K562 (cell line): ENCODE measurements at regions not wholly inside any gene's neighbourhood (a gene's known extent, or its start where the extent isn't known, plus 50 kb on each side); places are given as distances from the start of the nearest gene placed in this dataset.

ENCODE experiments used
- ASH1L ChIP-seq: fragments of 450-650 bp; IDR thresholded peaks from 2 replicates; pipeline ENCODE4 v1.6.1; 2018; ENCODE audit warnings: borderline replicate concordance, mild to moderate bottlenecking, low read depth; ENCODE audit not compliant: partially characterized antibody
- ELK1 ChIP-seq: sonication (generic); formaldehyde crosslinking; IDR thresholded peaks from 2 replicates; pipeline ENCODE4 v1.8.1; 2022; ENCODE audit warnings: missing genetic modification reagents
- HDAC3 ChIP-seq: fragments of 450-650 bp; IDR thresholded peaks from 2 replicates; pipeline ENCODE4 v1.6.1; 2018; ENCODE audit warnings: borderline replicate concordance, mild to moderate bottlenecking, moderate library complexity; ENCODE audit not compliant: partially characterized antibody
- KLF13 ChIP-seq: fragments of 450-650 bp; IDR thresholded peaks from 2 replicates; pipeline ENCODE4 v1.6.1; 2016; ENCODE audit warnings: missing genetic modification characterization, low read depth, mild to moderate bottlenecking, missing compliant biosample characterization, moderate library complexity, borderline replicate concordance
- MYBL2 ChIP-seq, 2 experiments: fragments of 450-650 bp in 1 of 2; sonication (generic) in 1 of 2; formaldehyde crosslinking in 1 of 2; IDR thresholded peaks; 2 replicates each; pipeline versions ENCODE4 v1.6.1 to v1.8.1; 2017 to 2022; ENCODE audit warnings: borderline replicate concordance in 1 of 2, inconsistent platforms in 1 of 2, low read depth in 1 of 2, mild to moderate bottlenecking in 1 of 2, missing genetic modification reagents in 1 of 2, moderate library complexity in 1 of 2
- RFX5 ChIP-seq: IDR thresholded peaks from 2 replicates; pipeline ENCODE4 v1.6.1; 2011; ENCODE audit warnings: low read depth, mild to moderate bottlenecking, improper control_type of control experiment, low read length
- ZBTB49 ChIP-seq: sonication (generic); formaldehyde crosslinking; IDR thresholded peaks from 2 replicates; pipeline ENCODE4 v1.8.0; 2022; ENCODE audit warnings: missing genetic modification reagents, mild to moderate bottlenecking, borderline replicate concordance
- TF ChIP-seq, protein P1 (sequence below): sonication (generic); formaldehyde crosslinking; IDR thresholded peaks from 2 replicates; pipeline ENCODE4 v1.9.0; 2022; ENCODE audit warnings: mild to moderate bottlenecking, missing genetic modification reagents

DNA sequence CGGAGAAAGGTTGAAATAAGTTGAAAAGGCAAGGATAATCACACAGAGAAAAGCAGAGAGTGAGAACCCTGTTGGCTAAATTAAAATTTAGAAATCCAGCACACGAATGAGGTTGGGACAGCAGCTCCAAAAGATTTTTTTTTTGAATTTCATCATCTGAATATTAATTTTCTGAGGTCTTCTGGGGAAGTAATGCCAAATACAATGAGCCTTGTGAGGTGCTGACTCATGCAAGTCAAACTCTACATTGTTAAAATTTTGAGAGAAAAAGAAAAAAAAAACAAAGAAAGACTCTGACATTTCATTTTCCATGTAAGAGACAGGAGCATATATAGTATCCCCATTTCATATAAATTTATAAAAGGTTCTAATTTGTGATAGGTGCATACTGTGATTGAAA lies 614.2 kb upstream of the CDH2 start:
- TF ChIP-seq ASH1L = no peak
- no peak for TF ChIP-seq HDAC3
- TF ChIP-seq, protein P1, sequence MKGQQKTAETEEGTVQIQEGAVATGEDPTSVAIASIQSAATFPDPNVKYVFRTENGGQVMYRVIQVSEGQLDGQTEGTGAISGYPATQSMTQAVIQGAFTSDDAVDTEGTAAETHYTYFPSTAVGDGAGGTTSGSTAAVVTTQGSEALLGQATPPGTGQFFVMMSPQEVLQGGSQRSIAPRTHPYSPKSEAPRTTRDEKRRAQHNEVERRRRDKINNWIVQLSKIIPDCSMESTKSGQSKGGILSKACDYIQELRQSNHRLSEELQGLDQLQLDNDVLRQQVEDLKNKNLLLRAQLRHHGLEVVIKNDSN (CRISPR knock-in tag) = no peak
- no peak for TF ChIP-seq RFX5
- no peak for TF ChIP-seq ELK1 (CRISPR knock-in tag)
- no peak for TF ChIP-seq KLF13 (tag)
- TF ChIP-seq MYBL2 (IDR thresholded peaks at IDR 0.05; ENCODE audit: low read depth) = no peak
- TF ChIP-seq MYBL2 (CRISPR knock-in tag; IDR thresholded peaks at IDR 0.05; ENCODE audit: borderline replicate concordance) = no peak
- no peak for TF ChIP-seq ZBTB49 (CRISPR knock-in tag)
